GM21423 (cell line): ENCODE measurements at regions not wholly inside any gene's neighbourhood (a gene's known extent, or its start where the extent isn't known, plus 50 kb on each side); places are given as distances from the start of the nearest gene placed in this dataset.
"Not testable (repeated sequence)": the region's sequence is repeated elsewhere in the genome, so short reads cannot be mapped to it uniquely, and the experiment has no call there.

ENCODE experiments used
- ATAC-seq: cut with Tn5 transposase; IDR thresholded peaks from one replicate; pipeline ENCODE4 v1.9.1; 2021; ENCODE audit warnings: mild to moderate bottlenecking, moderate library complexity; ENCODE audit not compliant: unreplicated experiment

DNA sequence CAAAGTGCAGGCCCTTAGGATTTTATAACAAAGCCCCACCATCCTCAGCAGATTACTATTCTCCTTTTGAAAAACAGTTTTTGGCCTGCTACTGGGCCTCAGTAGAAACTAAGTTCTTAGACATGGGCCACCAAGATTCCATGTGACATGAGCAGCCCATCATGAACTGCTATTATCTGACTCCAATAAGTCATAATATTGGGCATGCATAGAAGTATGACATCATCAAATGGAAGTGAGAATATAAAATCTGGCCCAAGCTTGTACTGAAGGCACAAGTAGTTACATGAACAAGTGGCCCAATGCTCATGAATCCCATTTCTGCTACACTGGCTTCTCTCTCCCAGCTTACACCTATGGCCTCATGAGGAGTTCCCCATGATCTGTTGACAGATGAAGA, 404.8 kb downstream of the EPHA5 start:
- no peak for ATAC-seq

DNA sequence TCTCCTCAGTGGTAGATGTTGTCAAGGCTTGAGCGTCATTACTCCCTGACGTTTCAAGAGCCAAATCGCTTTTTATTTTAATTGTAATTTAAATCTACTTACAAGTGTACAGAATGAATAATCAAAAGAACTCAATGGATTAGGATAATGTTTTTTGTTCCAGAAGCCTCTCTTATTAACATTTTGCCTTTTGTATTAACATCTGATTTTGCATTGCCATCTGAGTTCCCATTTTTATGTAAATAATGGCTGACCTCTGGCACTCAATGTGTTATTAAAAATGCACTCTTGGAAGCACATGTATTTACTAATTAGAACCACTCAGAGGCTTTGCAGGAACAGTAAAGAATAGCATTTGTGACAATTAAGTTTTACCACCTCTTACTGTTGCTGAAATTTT, 411.0 kb downstream of the EPHA5 start:
- ATAC-seq: no peak

DNA sequence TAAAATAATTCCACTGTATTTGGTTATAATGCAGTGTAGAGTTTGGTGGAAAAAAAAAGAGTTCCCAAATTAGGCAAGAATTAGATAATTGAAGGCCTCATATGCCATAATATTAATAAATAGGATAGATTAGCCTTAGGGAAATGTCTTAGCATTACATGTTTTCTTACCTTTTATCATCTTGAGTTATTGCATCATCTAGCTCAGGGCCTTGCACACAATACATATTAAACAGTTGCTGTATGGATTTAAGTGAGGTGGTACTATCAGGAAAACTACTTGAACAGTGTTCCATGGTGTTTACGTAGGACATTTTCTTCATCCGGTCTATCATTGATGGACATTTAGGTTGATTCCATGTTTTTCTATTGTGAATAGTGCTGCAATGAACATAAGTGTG, 419.4 kb downstream of the EPHA5 start:
- no peak for ATAC-seq

DNA sequence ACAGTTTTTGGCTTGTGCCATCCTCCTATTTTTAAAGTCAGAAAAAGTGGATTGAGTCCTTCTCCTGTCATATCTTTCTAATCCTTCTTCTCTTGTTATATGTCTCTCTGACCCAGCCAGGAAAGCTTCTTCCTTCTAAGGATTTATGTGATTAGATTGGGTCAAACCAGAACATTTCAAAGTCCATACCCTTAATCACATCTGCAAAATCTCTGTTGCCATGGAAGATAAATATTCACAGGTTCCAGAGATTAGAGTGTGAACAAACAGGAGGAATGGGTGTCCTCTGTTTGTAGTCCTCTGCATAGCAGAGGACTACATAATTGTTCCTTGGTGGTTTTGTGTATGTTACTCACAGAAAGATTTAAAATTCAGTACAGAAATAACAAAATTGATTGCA, 421.2 kb downstream of the EPHA5 start:
- ATAC-seq: no peak

DNA sequence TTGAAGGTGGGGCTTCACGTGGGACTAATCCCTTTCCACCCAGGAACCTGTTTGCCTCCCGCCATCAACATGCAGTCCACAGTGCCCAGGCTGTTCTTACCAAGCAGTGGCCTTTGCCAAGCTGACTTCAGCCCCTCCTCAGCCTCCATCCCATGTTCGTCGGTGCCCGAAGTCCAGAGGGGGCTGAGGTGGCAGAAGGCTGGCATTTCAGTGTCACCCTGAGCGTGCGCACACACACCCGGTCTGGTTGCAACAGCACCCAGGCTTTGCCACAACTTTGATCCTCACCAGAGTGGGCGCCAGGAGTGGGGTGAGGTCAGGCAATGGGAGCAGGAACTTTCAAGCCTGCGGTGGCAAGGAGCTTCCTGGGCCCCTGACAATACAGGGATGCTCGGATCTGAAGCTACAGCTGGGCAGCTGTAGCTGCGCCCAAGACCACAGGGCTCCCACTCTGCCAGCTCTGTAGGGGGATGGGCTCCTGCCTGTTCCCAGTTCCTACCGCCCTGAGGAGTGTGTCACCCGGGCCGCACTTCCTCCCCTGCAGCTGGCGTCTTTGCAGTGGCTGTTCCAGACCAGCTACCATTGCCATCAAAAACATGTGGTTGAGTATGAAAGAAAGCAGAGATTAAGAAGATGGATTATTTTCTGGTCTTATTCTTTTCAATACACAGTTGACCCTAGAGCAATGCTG, 428.0 kb downstream of the EPHA5 start:
- ATAC-seq: no peak

DNA sequence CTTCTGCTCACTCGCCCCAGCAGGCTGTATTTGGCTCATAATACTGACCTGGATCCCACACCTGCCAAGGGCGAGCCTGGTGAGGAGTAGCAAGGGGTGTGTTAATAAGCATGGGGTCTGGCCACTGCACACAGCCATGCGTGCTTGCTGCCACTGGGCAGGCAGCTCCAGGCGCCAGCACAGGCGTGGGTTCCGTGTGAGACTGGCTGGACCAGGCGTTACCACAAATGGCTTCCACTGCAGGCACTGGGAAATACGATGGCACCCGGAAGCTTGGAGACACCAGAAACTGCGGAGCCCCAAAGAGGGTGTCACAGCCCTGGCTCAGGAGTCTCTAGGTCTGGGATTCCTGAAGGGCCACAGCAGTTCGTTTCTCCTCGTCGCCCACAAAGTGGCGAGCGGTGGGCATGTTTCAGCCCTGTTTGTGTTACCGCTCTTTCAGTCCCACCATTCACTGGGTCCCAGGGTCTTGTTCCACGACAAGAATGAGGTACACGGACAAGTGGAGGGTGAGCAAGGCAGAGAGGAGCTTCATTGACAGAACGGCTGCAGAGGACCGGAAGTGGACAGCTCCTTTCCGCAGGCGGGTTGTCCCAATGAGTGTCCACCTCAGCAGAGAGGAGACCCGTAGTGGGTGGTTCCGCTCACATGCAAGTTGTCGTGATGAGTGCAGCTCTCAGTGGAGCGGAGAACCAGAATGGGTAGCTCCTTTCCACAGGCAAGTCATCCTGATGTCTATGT, 428.9 kb downstream of the EPHA5 start:
- ATAC-seq: no peak

DNA sequence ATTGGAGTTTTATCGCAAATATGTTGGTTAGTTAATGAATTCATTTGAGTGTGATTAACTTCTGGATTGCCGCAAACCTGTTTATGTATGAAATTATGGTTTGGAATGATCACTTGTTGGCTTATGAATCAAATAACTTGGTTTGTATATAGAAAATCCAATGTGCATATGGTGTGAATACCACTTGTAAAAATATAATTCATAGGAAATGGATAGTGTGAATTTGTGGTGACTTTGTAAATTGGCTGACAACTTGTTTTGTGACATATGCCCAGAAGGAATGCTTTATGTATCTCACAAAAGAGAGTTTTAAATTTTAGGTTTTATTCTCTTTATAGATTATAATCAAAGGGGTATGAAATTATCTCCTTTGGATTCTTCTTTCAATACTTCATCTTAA, 436.2 kb downstream of the EPHA5 start:
- no peak for ATAC-seq

DNA sequence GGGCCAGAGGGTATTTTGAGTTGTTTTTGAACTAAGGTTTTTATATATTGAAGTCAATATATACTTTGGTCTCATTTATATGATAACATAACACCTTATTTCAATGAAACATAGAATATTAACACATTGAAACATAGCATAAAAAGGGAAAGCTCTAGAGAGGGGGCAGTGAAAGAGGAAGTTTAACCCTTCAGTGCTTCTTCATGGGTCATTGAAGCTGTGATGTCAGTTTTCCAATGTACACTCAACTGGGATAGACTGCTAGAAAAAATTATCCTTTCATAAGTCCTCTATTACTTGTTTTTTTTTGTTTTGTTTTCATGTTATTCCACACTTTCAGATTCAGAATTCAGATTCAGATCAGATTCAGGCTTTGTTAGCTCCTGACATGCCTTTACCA, 442.7 kb downstream of the EPHA5 start:
- no peak for ATAC-seq

DNA sequence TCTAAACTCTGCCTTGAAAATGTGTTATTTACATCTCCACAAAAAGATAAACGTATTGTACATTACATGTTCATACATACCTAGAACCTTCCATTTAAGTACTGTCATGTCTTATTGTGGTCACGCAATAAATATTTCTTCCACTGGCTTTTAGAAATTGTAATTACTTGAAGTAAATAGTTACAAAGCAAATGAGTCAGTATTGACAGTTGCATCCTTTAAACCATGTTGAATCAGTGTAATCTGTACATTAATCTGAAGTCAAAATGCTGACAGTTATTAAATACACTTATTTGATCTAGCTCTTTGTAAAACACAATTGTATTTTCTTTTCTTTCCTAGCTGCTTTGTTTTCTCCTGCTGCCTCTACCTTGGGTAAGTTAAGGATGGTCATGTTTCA, 446.7 kb downstream of the EPHA5 start:
- ATAC-seq: no peak

DNA sequence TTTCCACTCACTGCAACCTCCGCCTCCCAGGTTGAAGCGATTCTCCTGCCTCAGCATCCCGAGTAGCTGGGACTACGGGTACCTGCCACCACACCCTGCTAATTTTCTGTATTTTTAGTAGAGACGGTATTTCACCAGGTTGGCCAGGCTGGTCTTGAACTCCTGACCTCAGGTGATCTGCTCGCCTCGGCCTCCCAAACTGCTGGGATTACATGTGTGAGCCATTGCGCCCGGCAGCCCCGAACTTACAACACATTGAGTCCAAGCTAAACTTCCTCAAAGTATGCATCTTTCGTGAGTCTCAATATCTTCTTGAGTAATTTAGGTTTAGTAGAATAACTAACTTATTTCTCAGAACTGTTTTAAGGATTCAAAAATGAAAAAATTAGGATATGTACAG, 447.2 kb downstream of the EPHA5 start:
- not testable (repeated sequence) for ATAC-seq

DNA sequence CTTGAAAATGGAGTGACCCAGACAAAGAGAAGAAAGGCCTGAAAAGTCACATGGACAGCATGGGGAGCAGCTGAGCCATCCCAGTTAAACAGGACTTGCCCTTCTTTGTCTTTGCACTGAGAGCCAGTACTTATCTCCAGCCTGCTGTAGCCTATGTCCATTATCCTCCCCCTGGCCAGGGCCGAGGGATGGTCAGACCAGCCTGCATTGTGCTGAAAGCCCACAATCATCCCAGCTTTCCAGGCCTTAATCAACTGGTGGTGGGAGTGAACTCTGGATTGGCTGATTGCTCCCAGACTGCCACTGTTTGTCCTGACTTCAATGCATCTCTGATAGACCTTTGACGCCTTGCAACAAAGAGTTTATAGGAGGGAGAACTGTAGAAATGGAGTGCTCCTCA, 453.1 kb downstream of the EPHA5 start:
- ATAC-seq: no peak

DNA sequence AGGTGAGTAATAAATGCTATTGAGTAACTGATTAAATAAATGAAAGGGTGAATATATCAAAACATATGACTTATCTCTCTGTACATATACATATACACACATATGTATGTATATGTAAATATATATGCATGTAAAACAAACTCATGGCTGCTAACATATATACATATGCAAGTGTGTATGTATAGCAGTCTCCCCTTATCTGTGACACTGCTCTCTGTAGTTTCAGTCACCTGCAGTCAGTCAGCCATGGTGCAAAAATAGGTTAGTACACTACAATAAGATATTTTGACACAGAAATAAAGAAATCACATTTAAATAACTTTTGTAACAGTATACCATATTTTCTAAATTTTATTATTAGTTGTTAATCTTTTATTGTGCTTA, 467.4 kb downstream of the EPHA5 start:
- ATAC-seq: no peak

DNA sequence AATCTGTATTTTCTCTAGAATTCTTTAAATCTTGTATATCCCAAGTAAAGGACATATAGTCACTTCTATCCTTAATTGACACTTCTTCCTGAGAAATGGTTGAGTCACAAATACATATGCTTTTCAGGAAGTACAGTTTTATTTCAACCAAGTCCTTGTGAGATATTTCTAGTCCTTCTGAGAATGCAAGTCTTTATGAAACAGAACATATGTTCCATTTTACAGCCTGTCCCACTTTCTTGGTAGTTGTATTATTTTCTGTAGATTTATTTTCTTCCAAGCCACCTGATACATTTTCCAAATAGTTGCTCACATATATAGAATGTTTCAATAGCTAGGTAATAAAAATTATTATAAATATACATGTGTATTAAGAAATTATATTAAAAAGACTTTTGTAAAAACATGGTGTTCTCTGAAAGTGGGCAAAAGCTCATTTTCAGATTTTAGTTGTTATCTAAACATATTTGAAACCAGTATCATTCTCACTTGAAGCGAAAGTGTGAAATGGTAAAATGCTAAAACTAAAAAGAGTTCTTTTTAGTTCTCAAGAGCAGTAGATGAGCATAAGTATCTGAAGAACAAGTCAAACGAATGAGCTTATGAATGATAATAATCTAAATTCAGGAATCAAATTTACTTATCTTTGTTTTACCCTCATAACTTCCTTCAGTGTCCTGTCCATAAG, 468.0 kb downstream of the EPHA5 start:
- ATAC-seq: no peak

DNA sequence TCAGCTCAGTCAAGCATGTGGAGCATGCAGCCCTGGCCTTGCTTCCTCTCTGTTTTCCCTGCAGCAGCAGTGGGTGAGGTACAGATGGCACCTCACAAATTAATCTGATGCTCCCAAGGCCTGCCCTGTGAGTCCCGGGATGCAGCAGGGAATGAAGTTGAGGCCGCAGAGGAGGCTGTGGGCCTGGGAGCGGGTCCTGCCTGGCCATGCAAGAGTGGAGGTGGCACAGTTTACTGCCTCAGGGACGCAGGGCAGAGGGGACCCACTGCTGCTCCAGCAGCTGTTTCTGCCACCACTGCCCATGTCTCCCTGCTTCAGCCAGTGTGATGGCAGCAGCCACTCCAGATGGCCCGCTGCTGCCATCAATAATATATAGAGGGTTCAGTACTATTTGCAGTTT, 474.6 kb downstream of the EPHA5 start:
- ATAC-seq: no peak

DNA sequence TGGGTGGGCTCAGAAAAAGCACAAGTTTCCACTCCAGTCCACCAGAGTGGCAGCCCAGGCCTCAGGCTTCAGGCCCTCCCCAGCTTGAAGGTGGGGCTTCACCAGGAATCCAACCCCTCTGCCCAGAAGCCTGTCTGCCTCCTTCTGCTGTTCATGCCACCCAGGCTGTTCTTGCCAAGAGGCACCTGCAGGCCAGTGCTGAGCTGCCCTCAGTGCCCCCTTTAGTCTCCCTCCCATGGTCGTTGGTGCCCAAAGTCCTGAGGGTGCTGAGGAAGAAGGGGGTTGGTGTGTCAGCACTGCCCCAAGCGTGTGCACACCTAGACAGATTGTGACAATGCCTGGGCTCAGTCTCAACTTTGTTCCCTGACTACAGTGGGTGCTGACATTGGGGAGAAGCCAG, 475.3 kb downstream of the EPHA5 start:
- no peak for ATAC-seq

DNA sequence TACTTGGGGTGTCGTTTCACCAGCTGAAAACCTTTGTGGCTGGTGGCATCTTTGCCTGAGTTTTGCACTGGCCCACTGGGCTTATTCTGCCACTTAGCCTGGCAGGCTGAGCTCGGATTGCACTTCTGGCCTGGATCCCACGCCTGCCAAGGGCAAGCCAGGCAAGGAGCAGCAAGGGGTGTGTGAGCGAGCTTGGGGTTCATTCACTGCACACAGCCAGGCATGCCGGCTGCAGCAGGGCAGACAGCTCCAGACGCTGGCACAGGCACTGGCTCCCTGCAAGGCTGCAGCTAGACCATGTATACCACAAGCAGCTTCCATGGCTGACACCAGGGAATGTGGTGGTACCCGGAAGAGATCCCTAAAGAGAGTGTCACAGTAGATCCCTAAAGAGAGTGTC, 476.3 kb downstream of the EPHA5 start:
- ATAC-seq: no peak

DNA sequence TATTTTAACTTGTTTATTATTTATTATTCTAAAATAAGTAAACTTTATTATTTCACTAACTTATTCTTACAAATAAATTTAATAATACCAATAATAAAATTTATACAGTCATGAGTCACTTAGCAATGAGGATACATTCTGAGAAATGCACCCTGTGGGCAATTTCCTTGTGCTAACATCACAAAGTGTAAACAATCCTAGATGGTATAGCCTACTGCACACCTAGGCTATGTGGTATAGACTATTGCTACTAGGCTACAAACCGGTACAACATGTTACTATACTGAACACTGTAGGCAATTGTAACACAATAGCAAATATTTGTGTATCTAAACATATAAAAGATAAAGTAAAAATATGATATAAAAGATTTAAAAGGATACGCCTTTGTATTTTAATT, 479.5 kb downstream of the EPHA5 start:
- ATAC-seq: no peak

DNA sequence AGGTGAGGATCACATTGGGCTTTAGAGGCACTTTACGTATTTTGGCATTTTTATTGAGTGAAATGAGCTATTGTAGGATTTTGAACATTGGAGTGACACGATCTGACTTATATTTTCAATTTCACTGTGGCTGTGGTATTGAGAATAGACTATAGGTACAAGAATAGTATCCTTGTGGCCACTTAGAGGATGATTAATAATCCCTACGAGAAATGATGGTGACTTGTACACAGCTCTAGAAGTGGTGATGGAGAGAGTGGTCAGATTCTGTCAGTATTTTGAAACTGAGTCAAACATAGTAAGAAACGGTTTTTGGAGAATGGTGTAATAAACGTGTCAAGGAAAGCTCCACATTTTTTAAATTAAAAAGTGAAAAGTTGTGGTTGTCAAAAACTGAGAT, 494.7 kb downstream of the EPHA5 start:
- no peak for ATAC-seq

DNA sequence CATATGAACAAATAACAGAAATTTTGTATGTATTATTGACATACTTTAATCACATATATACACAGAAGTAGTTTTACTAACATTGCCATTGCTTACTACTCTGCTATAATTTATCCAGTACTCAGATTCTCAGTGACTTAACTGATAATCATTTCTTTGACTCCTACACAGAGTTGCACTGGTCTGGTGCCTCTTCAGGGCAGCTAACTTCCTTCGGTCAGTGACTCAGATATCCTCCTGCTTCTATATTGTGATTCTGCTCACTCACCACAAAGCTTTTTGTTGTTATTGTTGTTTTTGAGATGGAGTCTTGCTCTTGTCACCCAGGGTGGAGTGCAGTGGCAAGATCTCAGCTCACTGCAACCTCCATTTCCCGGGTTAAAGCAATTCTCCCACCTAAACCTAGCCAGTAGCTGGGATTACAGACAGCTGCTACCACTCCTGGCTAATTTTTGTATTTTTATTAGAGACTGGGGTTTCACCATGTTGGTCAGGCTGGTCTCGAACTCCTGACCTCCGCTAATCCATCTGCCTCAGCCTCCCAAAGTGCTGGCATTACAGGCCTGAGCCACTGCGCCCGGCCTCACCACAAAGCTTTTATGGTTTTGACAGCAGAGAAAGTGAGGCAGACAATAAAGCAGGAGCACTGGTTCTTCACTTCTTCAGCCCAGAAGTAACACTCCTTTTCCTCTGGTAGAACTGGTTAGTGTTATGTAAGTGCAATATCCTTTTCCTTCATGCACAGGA, 499.3 kb downstream of the EPHA5 start:
- ATAC-seq: no peak

DNA sequence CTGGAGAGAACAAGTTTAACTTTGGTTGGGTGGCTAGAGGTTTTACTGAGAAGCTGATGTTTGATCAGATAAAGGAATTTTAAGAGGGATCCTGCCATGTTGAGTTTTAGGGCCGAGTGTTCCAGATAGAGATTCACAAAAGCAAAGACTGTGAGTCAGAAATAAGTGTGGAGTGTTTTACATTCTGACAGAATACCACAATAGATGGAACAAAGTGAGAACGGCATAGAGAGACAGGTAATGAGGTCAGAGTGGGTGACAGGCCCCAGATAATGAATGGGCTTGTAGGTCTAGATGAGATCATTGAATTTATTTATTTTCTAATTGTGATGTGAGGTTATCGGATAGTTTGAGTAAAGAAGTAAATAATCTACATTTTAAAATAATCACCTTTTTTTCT, 502.6 kb downstream of the EPHA5 start:
- no peak for ATAC-seq

DNA sequence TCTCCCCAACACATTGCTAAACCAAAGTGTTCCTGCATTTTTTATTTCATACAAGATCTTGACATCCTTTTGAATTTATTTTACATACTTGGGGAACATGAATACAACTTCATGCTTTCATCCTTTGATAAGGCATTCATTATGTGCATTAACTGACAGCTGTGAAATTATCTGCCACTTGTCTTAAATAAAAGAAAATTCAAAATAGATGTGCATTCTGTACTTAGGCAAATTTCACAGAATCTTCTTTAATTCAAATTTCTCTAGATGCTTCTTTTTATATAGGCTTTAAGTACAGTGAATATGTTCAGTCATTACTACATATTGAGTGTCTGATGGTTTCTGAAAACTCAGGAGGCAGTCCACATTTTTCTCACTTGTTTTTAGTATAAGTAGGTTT, 518.1 kb downstream of the EPHA5 start:
- no peak for ATAC-seq

DNA sequence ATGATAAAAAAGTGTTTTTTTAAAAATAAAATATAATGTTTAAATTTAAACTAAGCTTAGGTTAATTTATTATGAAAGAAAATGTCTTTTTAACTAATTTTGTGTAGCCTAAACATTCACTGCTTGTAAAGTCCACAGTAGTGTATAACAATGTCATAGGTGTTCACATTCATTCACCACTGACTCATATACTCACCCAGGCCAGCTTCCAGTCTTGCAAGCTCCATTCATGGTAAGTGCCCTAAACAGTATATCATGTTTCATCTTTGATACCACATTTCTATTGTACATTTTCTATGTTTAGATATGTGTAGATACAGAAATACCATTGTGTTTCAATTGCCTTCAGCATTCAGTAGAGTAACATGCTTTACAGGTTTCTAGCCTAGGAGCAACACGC, 530.3 kb downstream of the EPHA5 start:
- no peak for ATAC-seq
